ENCODE measurements at regions not wholly inside any gene's neighbourhood (a gene's known extent, or its start where the extent isn't known, plus 50 kb on each side); places are given as distances from the start of the nearest gene placed in this dataset.
"Not testable (repeated sequence)": the region's sequence is repeated elsewhere in the genome, so short reads cannot be mapped to it uniquely, and the experiment has no call there.

- H3K27ac ChIP-seq (ENCODE audit: low read depth, low read length); H3K4me3 ChIP-seq (ENCODE audit: low read depth, low read length); H3K36me3 ChIP-seq (ENCODE audit: control insufficient read depth, insufficient read depth, low read length); H3K9ac ChIP-seq (ENCODE audit: low read length); H3K27me3 ChIP-seq (ENCODE audit: control insufficient read depth, insufficient read depth, low read length); H3K4me1 ChIP-seq (ENCODE audit: control insufficient read depth, insufficient read depth, low read length): not testable (repeated sequence)
- H3K9me3 ChIP-seq (ENCODE audit: control insufficient read depth, insufficient read depth, low read depth, low read length): peaks cover 15% of the 10 kb centered on the region
Measured at GRCh38 chr2:37722971-37723370, 51.5 kb upstream of the CDC42EP3 start.

GRCh38 chr2:37730037-37730818, 58.8 kb upstream of the CDC42EP3 start:
- no peaks in the 10 kb centered on the region for H3K36me3 ChIP-seq (ENCODE audit: control insufficient read depth, insufficient read depth, low read length)
- H3K4me3 ChIP-seq (ENCODE audit: low read depth, low read length): no peak overlapping the region
- H3K4me1 ChIP-seq (ENCODE audit: control insufficient read depth, insufficient read depth, low read length): no peaks in the 10 kb centered on the region
- H3K9me3 ChIP-seq (ENCODE audit: control insufficient read depth, insufficient read depth, low read depth, low read length): no peaks in the 10 kb centered on the region
- H3K9ac ChIP-seq (ENCODE audit: low read length): no peak overlapping the region
- H3K27ac ChIP-seq (ENCODE audit: low read depth, low read length): no peak overlapping the region
- H3K27me3 ChIP-seq (ENCODE audit: control insufficient read depth, insufficient read depth, low read length): no peaks in the 10 kb centered on the region

- not testable (repeated sequence) for H3K4me1 ChIP-seq (ENCODE audit: control insufficient read depth, insufficient read depth, low read length); H3K27ac ChIP-seq (ENCODE audit: low read depth, low read length); H3K36me3 ChIP-seq (ENCODE audit: control insufficient read depth, insufficient read depth, low read length); H3K9me3 ChIP-seq (ENCODE audit: control insufficient read depth, insufficient read depth, low read depth, low read length); H3K4me3 ChIP-seq (ENCODE audit: low read depth, low read length); H3K9ac ChIP-seq (ENCODE audit: low read length); H3K27me3 ChIP-seq (ENCODE audit: control insufficient read depth, insufficient read depth, low read length)
Measured at GRCh38 chr2:37732412-37732811, 61.0 kb upstream of the CDC42EP3 start.

GRCh38 chr2:37733251-37733650, 61.8 kb upstream of the CDC42EP3 start:
- H3K9ac ChIP-seq (ENCODE audit: low read length): no peak overlapping the region
- no peaks in the 10 kb centered on the region for H3K4me1 ChIP-seq (ENCODE audit: control insufficient read depth, insufficient read depth, low read length)

GRCh38 chr2:37733955-37734354, 62.5 kb upstream of the CDC42EP3 start:
- not testable (repeated sequence) for H3K9me3 ChIP-seq (ENCODE audit: control insufficient read depth, insufficient read depth, low read depth, low read length); H3K9ac ChIP-seq (ENCODE audit: low read length); H3K27ac ChIP-seq (ENCODE audit: low read depth, low read length); H3K27me3 ChIP-seq (ENCODE audit: control insufficient read depth, insufficient read depth, low read length); H3K36me3 ChIP-seq (ENCODE audit: control insufficient read depth, insufficient read depth, low read length); H3K4me1 ChIP-seq (ENCODE audit: control insufficient read depth, insufficient read depth, low read length); H3K4me3 ChIP-seq (ENCODE audit: low read depth, low read length)

More at GRCh38 chr2:37733251-37733650, 61.8 kb upstream of the CDC42EP3 start:
- Histone ChIP-seq H3K9me3 (ENCODE audit: control insufficient read depth, insufficient read depth, low read depth, low read length) (no peaks in the 10 kb centered on the region), H3K4me3 (ENCODE audit: low read depth, low read length) (no peak overlapping the region), H3K36me3 (ENCODE audit: control insufficient read depth, insufficient read depth, low read length) (no peaks in the 10 kb centered on the region), H3K27ac (ENCODE audit: low read depth, low read length) (no peak overlapping the region), H3K27me3 (ENCODE audit: control insufficient read depth, insufficient read depth, low read length) (no peaks in the 10 kb centered on the region)

- H3K4me3 ChIP-seq (ENCODE audit: low read depth, low read length); H3K27ac ChIP-seq (ENCODE audit: low read depth, low read length); H3K9me3 ChIP-seq (ENCODE audit: control insufficient read depth, insufficient read depth, low read depth, low read length); H3K27me3 ChIP-seq (ENCODE audit: control insufficient read depth, insufficient read depth, low read length); H3K4me1 ChIP-seq (ENCODE audit: control insufficient read depth, insufficient read depth, low read length); H3K9ac ChIP-seq (ENCODE audit: low read length); H3K36me3 ChIP-seq (ENCODE audit: control insufficient read depth, insufficient read depth, low read length): not testable (repeated sequence)
Measured at GRCh38 chr2:37734891-37735523, 63.6 kb upstream of the CDC42EP3 start.

- not testable (repeated sequence) for H3K9me3 ChIP-seq (ENCODE audit: control insufficient read depth, insufficient read depth, low read depth, low read length); H3K27ac ChIP-seq (ENCODE audit: low read depth, low read length); H3K4me3 ChIP-seq (ENCODE audit: low read depth, low read length); H3K9ac ChIP-seq (ENCODE audit: low read length); H3K27me3 ChIP-seq (ENCODE audit: control insufficient read depth, insufficient read depth, low read length); H3K4me1 ChIP-seq (ENCODE audit: control insufficient read depth, insufficient read depth, low read length); H3K36me3 ChIP-seq (ENCODE audit: control insufficient read depth, insufficient read depth, low read length)
Measured at GRCh38 chr2:37735524-37735910, 64.1 kb upstream of the CDC42EP3 start.

- no peak overlapping the region for H3K4me3 ChIP-seq (ENCODE audit: low read depth, low read length)
- no peak overlapping the region for H3K9ac ChIP-seq (ENCODE audit: low read length)
- no peak overlapping the region for H3K27ac ChIP-seq (ENCODE audit: low read depth, low read length)
- H3K36me3 ChIP-seq (ENCODE audit: control insufficient read depth, insufficient read depth, low read length): no peaks in the 10 kb centered on the region
- H3K4me1 ChIP-seq (ENCODE audit: control insufficient read depth, insufficient read depth, low read length): no peaks in the 10 kb centered on the region
- H3K9me3 ChIP-seq (ENCODE audit: control insufficient read depth, insufficient read depth, low read depth, low read length): no peaks in the 10 kb centered on the region
- H3K27me3 ChIP-seq (ENCODE audit: control insufficient read depth, insufficient read depth, low read length): no peaks in the 10 kb centered on the region
Measured at GRCh38 chr2:37737507-37737906, 66.1 kb upstream of the CDC42EP3 start.

GRCh38 chr2:37738266-37738885, 66.9 kb upstream of the CDC42EP3 start:
- no peaks in the 10 kb centered on the region for H3K9me3 ChIP-seq (ENCODE audit: control insufficient read depth, insufficient read depth, low read depth, low read length)
- no peaks in the 10 kb centered on the region for H3K4me1 ChIP-seq (ENCODE audit: control insufficient read depth, insufficient read depth, low read length)
- H3K27ac ChIP-seq (ENCODE audit: low read depth, low read length): no peak overlapping the region
- H3K9ac ChIP-seq (ENCODE audit: low read length): no peak overlapping the region
- no peaks in the 10 kb centered on the region for H3K27me3 ChIP-seq (ENCODE audit: control insufficient read depth, insufficient read depth, low read length)
- H3K4me3 ChIP-seq (ENCODE audit: low read depth, low read length): no peak overlapping the region
- H3K36me3 ChIP-seq (ENCODE audit: control insufficient read depth, insufficient read depth, low read length): no peaks in the 10 kb centered on the region

GRCh38 chr2:37739153-37739552, 67.7 kb upstream of the CDC42EP3 start:
- no peaks in the 10 kb centered on the region for H3K4me1 ChIP-seq (ENCODE audit: control insufficient read depth, insufficient read depth, low read length)
- H3K4me3 ChIP-seq (ENCODE audit: low read depth, low read length): no peak overlapping the region
- H3K27me3 ChIP-seq (ENCODE audit: control insufficient read depth, insufficient read depth, low read length): no peaks in the 10 kb centered on the region
- H3K27ac ChIP-seq (ENCODE audit: low read depth, low read length): no peak overlapping the region
- H3K9ac ChIP-seq (ENCODE audit: low read length): no peak overlapping the region
- no peaks in the 10 kb centered on the region for H3K9me3 ChIP-seq (ENCODE audit: control insufficient read depth, insufficient read depth, low read depth, low read length)
- H3K36me3 ChIP-seq (ENCODE audit: control insufficient read depth, insufficient read depth, low read length): no peaks in the 10 kb centered on the region

- H3K27me3 ChIP-seq (ENCODE audit: control insufficient read depth, insufficient read depth, low read length): no peaks in the 10 kb centered on the region
- no peak overlapping the region for H3K9ac ChIP-seq (ENCODE audit: low read length)
- no peak overlapping the region for H3K4me3 ChIP-seq (ENCODE audit: low read depth, low read length)
- no peaks in the 10 kb centered on the region for H3K9me3 ChIP-seq (ENCODE audit: control insufficient read depth, insufficient read depth, low read depth, low read length)
- no peaks in the 10 kb centered on the region for H3K36me3 ChIP-seq (ENCODE audit: control insufficient read depth, insufficient read depth, low read length)
- H3K27ac ChIP-seq (ENCODE audit: low read depth, low read length): no peak overlapping the region
- no peaks in the 10 kb centered on the region for H3K4me1 ChIP-seq (ENCODE audit: control insufficient read depth, insufficient read depth, low read length)
Measured at GRCh38 chr2:37740164-37740739, 68.8 kb upstream of the CDC42EP3 start.
